ENCODE measurements at regions not wholly inside any gene's neighbourhood (a gene's known extent, or its start where the extent isn't known, plus 50 kb on each side); places are given as distances from the start of the nearest gene placed in this dataset.

GRCh38 chr4:106494066-106494465 is 125.5 kb upstream of the GIMD1 start:
- Mint-ChIP-seq H3K9me3 (peaks cover 4% of the 10 kb centered on the region; the same call in 1 of the 3 replicates), H3K27me3 (ENCODE audit: insufficient read depth, low read depth, poor library complexity) (peaks cover 1% of the 10 kb centered on the region), H3K27ac (no peak overlapping the region), H3K4me3 (no peak overlapping the region), H3K36me3 (ENCODE audit: low read depth) (no peaks in the 10 kb centered on the region), H3K4me1 (no peaks in the 10 kb centered on the region)
- DNase-seq (ENCODE audit: low spot score) (no peak), ATAC-seq (no peak)
- Histone ChIP-seq H3K9me2 (ENCODE audit: insufficient read depth) (peaks cover 5% of the 10 kb centered on the region; the same call in 1 of the 2 replicates), H3K4me3 (no peak overlapping the region), H3K4me1 (ENCODE audit: insufficient read depth) (no peaks in the 10 kb centered on the region), H2AFZ (no peak overlapping the region), H3K79me2 (replicated peaks; ENCODE audit: insufficient read depth) (no peaks in the 10 kb centered on the region), H4K20me1 (replicated peaks; ENCODE audit: insufficient read depth) (no peaks in the 10 kb centered on the region), H3K4me2 (no peak overlapping the region), H3F3A (replicated peaks; ENCODE audit: low read depth) (no peaks in the 10 kb centered on the region), H3K36me3 (ENCODE audit: insufficient read depth) (no peaks in the 10 kb centered on the region), H3K27ac (ENCODE audit: low read depth) (no peak overlapping the region), H3K27me3 (ENCODE audit: insufficient read depth) (no peaks in the 10 kb centered on the region)
- TF ChIP-seq ZNF462 (CRISPR knock-in tag; IDR thresholded peaks at IDR 0.05): no peak
- TF ChIP-seq ZNF114 (CRISPR knock-in tag; IDR thresholded peaks at IDR 0.05): no peak
- TF ChIP-seq CREB1 (CRISPR knock-in tag; IDR thresholded peaks at IDR 0.05; ENCODE audit: low read depth): no peak
- no peak for TF ChIP-seq EZH2 (IDR thresholded peaks at IDR 0.05; ENCODE audit: low read depth, unreplicated experiment)
- TF ChIP-seq CTCF (conservative IDR thresholded peaks at IDR 0.05; ENCODE audit: low read depth in 2 of 2): no peak
- TF ChIP-seq ZNF331 (CRISPR knock-in tag; IDR thresholded peaks at IDR 0.05; ENCODE audit: low read depth): no peak
- no peak for TF ChIP-seq EZH2phosphoT487 (IDR thresholded peaks at IDR 0.05; ENCODE audit: unreplicated experiment)
- no peak for TF ChIP-seq NANOG (IDR thresholded peaks at IDR 0.05; ENCODE audit: borderline replicate concordance)
- no peak for TF ChIP-seq ETS1 (IDR thresholded peaks at IDR 0.05)
- TF ChIP-seq STAT1 (IDR thresholded peaks at IDR 0.05; ENCODE audit: unreplicated experiment): no peak
- TF ChIP-seq POLR2AphosphoS5 (IDR thresholded peaks at IDR 0.05; ENCODE audit: low read depth): no peak
- no peak for TF ChIP-seq REST (IDR thresholded peaks at IDR 0.05; ENCODE audit: unreplicated experiment)
- TF ChIP-seq JUNB (IDR thresholded peaks at IDR 0.05; ENCODE audit: unreplicated experiment): no peak

Measured in GM23338 (cell line).